ENCODE measurements at regions not wholly inside any gene's neighbourhood (a gene's known extent, or its start where the extent isn't known, plus 50 kb on each side); places are given as distances from the start of the nearest gene placed in this dataset.

DNA sequence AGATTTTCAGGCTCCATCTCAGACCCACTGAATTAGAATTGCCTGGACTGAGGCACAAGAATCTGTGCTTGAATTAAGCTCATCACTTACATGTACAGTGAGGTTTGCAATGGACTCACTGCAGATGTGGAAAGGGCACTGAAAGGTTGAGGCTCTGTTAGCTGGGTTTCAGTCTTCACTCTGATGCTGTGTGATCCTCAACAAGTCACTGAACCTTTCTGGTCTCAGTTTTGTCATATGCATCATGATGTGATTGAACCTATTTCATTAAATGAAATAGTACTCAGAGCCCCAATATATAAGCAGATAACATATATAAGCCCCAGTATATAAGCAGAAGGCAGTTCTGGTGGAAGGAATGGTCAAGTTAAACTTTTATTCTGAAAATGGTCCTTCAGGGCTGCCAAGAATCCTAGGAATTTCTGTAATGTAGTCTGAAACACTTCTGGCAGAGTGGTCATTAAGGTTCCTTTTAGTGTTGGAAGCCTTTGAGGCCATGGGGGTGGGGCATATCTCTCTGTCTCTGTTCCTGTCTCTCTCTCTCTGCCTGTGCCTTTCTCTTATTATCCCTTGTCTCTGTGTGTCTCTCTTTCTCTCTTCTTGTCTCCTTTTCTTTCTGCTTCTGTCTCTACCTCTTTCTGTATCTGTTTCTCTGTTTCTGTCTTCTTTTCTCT lies 110.4 kb downstream of the ADCYAP1 start:
- TF ChIP-seq, protein P1, sequence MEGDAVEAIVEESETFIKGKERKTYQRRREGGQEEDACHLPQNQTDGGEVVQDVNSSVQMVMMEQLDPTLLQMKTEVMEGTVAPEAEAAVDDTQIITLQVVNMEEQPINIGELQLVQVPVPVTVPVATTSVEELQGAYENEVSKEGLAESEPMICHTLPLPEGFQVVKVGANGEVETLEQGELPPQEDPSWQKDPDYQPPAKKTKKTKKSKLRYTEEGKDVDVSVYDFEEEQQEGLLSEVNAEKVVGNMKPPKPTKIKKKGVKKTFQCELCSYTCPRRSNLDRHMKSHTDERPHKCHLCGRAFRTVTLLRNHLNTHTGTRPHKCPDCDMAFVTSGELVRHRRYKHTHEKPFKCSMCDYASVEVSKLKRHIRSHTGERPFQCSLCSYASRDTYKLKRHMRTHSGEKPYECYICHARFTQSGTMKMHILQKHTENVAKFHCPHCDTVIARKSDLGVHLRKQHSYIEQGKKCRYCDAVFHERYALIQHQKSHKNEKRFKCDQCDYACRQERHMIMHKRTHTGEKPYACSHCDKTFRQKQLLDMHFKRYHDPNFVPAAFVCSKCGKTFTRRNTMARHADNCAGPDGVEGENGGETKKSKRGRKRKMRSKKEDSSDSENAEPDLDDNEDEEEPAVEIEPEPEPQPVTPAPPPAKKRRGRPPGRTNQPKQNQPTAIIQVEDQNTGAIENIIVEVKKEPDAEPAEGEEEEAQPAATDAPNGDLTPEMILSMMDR (IDR thresholded peaks at IDR 0.05): no peak
- DNase-seq (ENCODE audit: low spot score): no peak
- no peak overlapping the region for H3K4me3 ChIP-seq
- no peak overlapping the region for H3K27ac ChIP-seq

DNA sequence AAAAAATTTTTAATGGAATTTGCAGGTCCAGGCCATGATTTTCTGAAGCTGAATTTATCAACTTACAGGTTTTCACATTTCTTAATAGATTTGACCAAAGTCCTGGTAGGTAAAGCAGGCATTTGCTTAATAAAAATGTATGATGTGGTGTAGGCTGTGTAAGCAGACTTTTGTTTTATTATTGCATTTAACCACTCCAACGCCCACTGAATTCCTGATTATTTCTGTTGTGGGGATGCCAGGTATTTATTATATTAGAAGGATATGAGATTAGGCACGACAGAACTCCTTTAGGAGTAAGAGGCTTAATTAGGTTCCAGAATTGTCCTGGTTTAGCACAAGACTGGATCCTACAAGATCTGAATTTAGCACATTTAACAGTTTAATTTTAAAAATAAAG lies 111.1 kb downstream of the ADCYAP1 start:
- Histone ChIP-seq H3K4me3 (no peak overlapping the region), H3K27ac (no peak overlapping the region)
- DNase-seq (ENCODE audit: low spot score): no peak
- TF ChIP-seq, protein P1 (IDR thresholded peaks at IDR 0.05): no peak

DNA sequence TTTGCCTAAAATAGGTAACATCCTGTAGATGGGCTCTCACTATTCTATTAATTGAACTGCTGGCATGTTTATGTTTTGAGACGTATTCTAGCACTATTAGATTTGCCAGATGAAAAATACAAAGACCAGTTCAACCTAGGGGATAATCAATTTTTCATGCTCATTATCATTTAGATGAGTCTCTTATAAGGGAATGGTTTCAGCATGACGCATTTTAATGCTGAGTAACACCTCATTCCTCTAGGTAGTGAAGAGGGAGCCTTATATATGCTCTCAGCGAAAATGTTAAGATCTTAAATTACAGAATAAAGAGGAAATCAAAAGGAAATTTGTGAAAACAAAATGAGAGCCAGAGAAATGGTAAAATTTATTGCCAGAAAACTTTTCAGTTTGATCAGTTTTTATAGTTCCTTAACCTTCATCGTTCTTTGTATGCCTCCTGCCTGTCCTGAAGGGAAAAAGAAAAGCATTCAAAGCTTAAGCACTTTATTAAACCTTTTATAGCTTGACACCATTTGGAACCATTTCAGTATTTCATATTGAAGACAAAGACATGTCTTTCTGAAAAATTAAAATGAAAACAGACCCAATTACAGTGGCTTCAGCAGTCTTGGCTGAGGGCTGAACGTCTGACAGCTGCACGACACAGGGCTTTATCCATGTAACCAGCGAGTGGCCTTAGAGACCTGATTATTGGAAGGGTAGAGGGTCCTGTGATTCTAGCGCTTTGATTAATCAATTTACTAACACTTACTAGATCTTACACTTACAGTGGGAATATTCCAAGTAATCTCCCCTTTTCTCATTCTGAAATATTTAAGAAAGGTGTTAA lies 112.8 kb downstream of the ADCYAP1 start:
- H3K4me3 ChIP-seq: no peak overlapping the region
- TF ChIP-seq, protein P1 (IDR thresholded peaks at IDR 0.05): no peak
- no peak for DNase-seq (ENCODE audit: low spot score)
- no peak overlapping the region for H3K27ac ChIP-seq

DNA sequence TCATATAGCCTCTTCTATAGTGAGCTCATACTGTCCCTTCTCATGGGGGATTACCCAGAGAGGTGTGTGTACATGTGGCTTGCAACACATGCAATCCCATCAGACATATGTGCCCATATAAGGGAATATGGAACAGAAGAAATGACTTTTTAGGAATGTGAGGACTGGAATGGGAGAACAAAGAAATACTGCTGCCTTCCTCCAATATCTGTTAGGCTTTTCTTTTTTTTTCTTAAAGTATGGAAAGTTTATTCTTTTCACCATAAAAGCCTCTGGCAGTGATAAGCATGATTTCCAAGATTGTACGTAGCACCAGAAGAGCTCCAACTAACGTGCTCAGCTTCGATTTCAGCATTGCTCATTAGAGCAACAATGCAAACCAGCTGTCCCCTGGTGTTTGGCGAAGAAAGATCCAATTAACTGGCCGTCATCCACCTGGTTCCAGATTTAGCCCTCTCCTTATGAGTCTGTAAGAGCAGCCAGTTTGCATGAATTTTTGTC lies 113.6 kb downstream of the ADCYAP1 start:
- TF ChIP-seq, protein P1 (IDR thresholded peaks at IDR 0.05): no peak
- Histone ChIP-seq H3K4me3 (no peak overlapping the region), H3K27ac (no peak overlapping the region)
- DNase-seq (ENCODE audit: low spot score): no peak

DNA sequence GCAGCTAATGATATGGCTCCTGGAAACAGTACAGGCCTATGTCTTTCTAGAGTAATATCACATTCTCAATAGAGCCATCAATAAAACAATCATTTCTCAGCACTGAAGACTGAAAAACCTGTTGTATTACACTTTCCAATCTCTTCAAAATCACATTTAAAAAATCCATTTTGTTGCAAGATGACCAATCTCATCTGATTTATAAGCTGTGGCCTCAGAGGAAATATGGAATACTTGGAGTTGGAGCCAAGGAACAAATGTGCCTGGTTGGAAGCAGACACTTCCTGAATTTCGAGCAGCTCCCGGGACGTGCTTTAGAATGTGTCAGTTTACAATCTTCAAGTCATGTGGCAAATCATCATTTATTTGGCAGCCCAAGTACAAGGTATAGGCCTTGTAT lies 114.5 kb downstream of the ADCYAP1 start:
- DNase-seq (ENCODE audit: low spot score): no peak
- Histone ChIP-seq H3K27ac (no peak overlapping the region), H3K4me3 (no peak overlapping the region)
- TF ChIP-seq, protein P1 (IDR thresholded peaks at IDR 0.05): no peak

DNA sequence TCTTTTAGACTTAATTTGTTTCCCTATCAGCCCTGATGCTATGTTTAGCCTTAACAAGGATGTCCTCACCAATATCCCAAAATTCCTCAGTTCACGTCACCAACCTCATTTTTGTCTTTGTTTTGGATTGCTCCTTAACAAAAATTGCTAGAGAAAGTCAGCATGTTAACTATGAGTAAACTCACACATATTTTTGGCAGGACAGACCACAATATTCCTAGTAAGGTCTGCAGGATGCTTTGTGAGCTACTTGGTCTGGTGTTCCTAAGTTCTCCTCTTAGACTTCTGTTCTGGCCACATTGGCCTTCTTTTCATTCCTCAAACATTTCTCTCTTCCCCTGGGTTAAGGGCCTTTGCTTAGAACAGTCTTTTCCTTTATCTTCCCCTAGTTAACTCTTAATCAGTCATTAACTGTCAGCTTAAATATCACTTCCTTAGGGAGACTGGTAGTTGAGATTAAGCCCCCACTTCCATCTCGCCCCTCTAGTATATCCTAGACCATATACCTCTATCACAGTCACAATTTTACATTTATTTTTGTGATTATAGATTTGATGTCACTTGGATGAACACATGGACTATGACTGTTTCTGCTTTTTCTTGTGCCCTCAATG lies 116.2 kb downstream of the ADCYAP1 start:
- H3K4me3 ChIP-seq: no peak overlapping the region
- no peak for DNase-seq (ENCODE audit: low spot score)
- no peak overlapping the region for H3K27ac ChIP-seq
- TF ChIP-seq, protein P1 (IDR thresholded peaks at IDR 0.05): no peak
